MM.1S (cell line): ENCODE measurements at regions not wholly inside any gene's neighbourhood (a gene's known extent, or its start where the extent isn't known, plus 50 kb on each side); places are given as distances from the start of the nearest gene placed in this dataset.

ENCODE experiments used
- CTCF ChIP-seq: fragments of 300-600 bp; sonication (generic); IDR thresholded peaks from 2 replicates; pipeline ENCODE4 v1.5.1; 2016; ENCODE audit warnings: antibody characterized with exemption, low read length, mixed read lengths
- EZH2 ChIP-seq: fragments of 300-600 bp; sonication (generic); optimal IDR thresholded peaks from 2 replicates; pipeline ENCODE3; 2017; ENCODE audit warnings: low read depth, mild to moderate bottlenecking, antibody characterized with exemption, low read length, mixed read lengths

GRCh38 chr3:193803288-193803687, 210.3 kb downstream of the OPA1 start:
- TF ChIP-seq CTCF (no peak), EZH2 (no peak)
